ENCODE measurements at regions not wholly inside any gene's neighbourhood (a gene's known extent, or its start where the extent isn't known, plus 50 kb on each side); places are given as distances from the start of the nearest gene placed in this dataset.

DNA sequence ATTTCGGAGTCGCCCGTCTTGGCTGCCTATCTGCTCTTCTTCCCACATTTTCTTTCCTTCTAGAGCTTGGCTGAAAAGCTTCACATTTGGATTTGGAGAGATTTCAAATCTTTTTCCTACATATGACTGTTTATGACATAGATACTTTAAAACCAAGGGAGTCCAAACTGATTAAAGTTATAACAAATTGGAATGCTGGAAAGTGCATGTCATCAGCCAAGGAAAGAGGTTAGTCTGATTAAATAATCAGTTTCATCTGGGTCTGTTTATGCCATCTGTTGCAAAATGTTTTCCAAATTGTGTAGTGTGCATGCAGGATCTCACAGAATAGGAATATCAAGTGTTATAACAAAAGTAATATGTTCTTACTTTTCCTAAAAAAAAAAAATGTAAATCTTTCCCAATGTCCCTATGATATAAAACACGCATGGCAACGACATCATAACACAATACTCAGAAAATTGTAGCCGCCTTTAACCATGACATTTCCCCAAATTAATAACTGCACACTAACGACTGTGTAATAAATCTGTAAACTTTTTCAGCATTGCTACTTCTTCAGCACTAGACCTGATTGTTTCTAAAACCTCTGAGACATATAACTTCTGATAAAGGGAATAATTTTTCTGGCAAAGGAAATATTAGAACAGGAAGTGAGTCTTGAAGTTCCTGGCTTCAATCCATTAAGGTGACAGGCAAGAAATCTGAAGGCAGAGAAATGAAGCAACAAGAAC is 230.2 kb upstream of the FOXQ1 start:
- Mint-ChIP-seq H3K36me3 (ENCODE audit: unreplicated experiment) (no peaks in the 10 kb centered on the region), H3K4me1 (ENCODE audit: unreplicated experiment) (peaks cover 2% of the 10 kb centered on the region), H3K4me3 (ENCODE audit: unreplicated experiment) (no peak overlapping the region), H3K27me3 (ENCODE audit: unreplicated experiment) (no peaks in the 10 kb centered on the region), H3K9me3 (ENCODE audit: unreplicated experiment) (no peaks in the 10 kb centered on the region), H3K27ac (ENCODE audit: unreplicated experiment) (no peak overlapping the region)
- no peak for DNase-seq (ENCODE audit: extremely low spot score, unreplicated experiment)
- TF ChIP-seq, protein P1, sequence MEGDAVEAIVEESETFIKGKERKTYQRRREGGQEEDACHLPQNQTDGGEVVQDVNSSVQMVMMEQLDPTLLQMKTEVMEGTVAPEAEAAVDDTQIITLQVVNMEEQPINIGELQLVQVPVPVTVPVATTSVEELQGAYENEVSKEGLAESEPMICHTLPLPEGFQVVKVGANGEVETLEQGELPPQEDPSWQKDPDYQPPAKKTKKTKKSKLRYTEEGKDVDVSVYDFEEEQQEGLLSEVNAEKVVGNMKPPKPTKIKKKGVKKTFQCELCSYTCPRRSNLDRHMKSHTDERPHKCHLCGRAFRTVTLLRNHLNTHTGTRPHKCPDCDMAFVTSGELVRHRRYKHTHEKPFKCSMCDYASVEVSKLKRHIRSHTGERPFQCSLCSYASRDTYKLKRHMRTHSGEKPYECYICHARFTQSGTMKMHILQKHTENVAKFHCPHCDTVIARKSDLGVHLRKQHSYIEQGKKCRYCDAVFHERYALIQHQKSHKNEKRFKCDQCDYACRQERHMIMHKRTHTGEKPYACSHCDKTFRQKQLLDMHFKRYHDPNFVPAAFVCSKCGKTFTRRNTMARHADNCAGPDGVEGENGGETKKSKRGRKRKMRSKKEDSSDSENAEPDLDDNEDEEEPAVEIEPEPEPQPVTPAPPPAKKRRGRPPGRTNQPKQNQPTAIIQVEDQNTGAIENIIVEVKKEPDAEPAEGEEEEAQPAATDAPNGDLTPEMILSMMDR (IDR thresholded peaks at IDR 0.05) = no peak

DNA sequence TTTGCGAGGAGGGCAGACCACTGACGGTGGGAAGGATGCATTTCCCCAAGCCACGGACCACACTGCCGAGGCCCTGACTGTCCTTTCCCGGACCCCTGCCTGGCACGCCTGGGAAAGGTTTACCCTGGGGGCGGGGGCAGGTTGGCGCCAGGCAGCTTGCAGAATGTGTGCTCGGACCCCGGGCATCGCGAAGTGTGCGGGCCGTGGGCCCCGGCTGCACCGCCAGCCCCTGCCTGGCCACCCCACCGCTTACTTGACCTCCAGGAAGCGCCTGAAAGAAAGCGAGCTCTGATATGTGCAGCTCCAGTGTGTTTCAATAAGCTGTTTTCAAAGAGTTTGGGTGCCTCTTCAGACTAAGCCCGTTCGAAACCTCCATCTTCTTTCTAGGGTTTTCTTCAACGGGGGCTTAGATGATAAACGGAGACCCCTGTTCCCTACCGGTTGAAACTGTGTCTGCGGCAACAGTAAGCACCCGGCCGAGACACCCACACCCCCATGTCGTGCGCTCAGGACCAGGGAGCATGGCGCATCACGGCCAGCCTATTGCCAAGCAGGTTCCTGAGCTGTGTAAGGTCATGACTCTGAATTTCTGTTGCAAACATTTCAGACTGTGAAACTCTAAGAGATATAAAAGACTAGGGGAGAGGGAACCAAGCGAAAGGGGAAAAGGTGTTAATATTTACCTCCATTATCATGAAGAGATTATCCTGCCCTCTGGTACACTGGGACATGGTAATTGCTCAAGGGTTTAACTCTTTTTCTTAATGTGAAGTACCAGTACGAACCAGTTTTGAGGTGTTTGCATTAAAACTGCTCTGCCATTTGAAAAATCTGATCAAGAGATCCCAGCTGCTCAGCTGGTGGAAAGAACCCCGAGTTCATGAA is 231.2 kb upstream of the FOXQ1 start:
- DNase-seq (ENCODE audit: extremely low spot score, unreplicated experiment) = no peak
- Mint-ChIP-seq H3K27me3 (ENCODE audit: unreplicated experiment) (no peaks in the 10 kb centered on the region), H3K36me3 (ENCODE audit: unreplicated experiment) (no peaks in the 10 kb centered on the region), H3K27ac (ENCODE audit: unreplicated experiment) (no peak overlapping the region), H3K9me3 (ENCODE audit: unreplicated experiment) (no peaks in the 10 kb centered on the region), H3K4me1 (ENCODE audit: unreplicated experiment) (peaks cover 2% of the 10 kb centered on the region), H3K4me3 (ENCODE audit: unreplicated experiment) (no peak overlapping the region)
- TF ChIP-seq, protein P1 (IDR thresholded peaks at IDR 0.05) = no peak

DNA sequence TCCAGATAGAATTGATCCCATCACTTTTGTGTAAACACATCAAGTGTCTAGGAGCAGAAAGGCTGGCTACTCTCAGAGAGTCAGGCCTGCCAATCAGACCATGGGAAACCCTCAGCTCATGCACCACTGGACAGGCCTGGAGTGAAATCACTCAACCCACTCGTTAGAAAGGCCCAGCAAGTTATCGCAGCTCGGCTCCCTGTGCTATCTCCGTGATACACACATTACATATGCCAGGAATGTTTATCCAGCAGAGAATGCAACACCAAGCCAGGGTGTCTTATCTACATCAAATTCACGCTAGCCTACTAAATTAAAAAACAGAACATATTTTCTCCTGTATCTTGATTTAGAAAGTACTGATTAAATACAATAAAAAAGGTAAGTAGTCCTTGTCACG is 232.4 kb upstream of the FOXQ1 start:
- no peaks in the 10 kb centered on the region for H3K36me3 Mint-ChIP-seq (ENCODE audit: unreplicated experiment)
- no peak for DNase-seq (ENCODE audit: extremely low spot score, unreplicated experiment)
- no peak overlapping the region for H3K4me3 Mint-ChIP-seq (ENCODE audit: unreplicated experiment)
- no peaks in the 10 kb centered on the region for H3K27me3 Mint-ChIP-seq (ENCODE audit: unreplicated experiment)
- no peak overlapping the region for H3K27ac Mint-ChIP-seq (ENCODE audit: unreplicated experiment)
- no peaks in the 10 kb centered on the region for H3K9me3 Mint-ChIP-seq (ENCODE audit: unreplicated experiment)
- peaks cover 2% of the 10 kb centered on the region for H3K4me1 Mint-ChIP-seq (ENCODE audit: unreplicated experiment)
- TF ChIP-seq, protein P1 (IDR thresholded peaks at IDR 0.05) = no peak

DNA sequence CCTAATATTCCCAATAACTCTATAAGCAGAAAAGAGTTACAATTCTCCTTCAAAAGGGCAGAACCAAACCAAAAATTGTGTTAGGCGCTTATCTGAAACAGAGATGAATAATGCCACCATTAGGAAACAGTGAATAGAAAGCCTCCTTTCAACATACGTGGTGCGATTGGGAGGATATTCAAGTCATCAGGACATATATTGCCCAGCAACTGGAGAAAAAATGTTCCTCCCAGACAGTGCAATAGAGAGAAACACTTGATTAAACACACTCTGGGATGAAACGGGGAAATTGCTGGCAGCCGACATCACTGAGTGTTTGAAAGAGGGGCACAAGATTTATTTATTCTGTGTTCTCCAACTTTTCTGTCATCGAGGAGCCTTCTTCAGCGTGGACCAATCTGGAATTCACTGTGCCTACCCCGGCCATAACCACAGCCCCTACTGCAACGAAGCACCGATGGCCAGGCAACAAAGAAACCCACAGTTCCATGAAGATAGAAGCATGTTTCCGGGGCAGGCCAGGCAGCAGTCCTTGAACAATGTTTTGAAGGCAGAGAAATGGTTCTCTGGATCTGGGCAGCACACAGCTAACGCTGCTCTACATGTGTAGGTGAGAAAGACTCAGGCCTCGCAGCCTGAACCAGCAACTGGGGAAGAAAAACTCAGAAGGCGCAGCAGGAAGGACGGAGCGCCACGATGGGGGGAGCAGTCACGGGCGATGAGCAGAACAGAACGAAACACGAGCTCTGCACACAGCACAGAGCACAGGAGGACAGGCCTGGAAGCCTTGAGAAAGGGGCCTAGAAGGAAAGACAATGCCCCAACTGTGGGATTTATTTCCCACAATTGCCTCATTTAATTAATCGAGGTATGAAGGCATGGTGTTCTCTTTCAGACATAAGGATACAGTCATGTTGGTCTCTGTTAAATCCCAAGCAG is 234.2 kb upstream of the FOXQ1 start:
- no peak for DNase-seq (ENCODE audit: extremely low spot score, unreplicated experiment)
- no peak overlapping the region for H3K27ac Mint-ChIP-seq (ENCODE audit: unreplicated experiment)
- H3K9me3 Mint-ChIP-seq (ENCODE audit: unreplicated experiment) = no peaks in the 10 kb centered on the region
- peaks cover 2% of the 10 kb centered on the region for H3K4me1 Mint-ChIP-seq (ENCODE audit: unreplicated experiment)
- H3K27me3 Mint-ChIP-seq (ENCODE audit: unreplicated experiment) = no peaks in the 10 kb centered on the region
- TF ChIP-seq, protein P1 (IDR thresholded peaks at IDR 0.05) = no peak
- H3K4me3 Mint-ChIP-seq (ENCODE audit: unreplicated experiment) = no peak overlapping the region
- H3K36me3 Mint-ChIP-seq (ENCODE audit: unreplicated experiment) = no peaks in the 10 kb centered on the region

Data from osteocyte (in vitro differentiated cells).